K562 (cell line): ENCODE measurements at regions not wholly inside any gene's neighbourhood (a gene's known extent, or its start where the extent isn't known, plus 50 kb on each side); places are given as distances from the start of the nearest gene placed in this dataset.

Experiments
- ATAC-seq: fragments of 200-7000 bp; cut with Tn5 transposase; 3 replicates; pipeline ENCODE4 v1.9.1; 2020; ENCODE audit warnings: moderate library complexity
- BruUV-seq: library from RNA; stranded (reverse); fragments of 400-500 nt; replicated peaks from 2 replicates; lab custom pipeline; 2021; lab: Mats Ljungman, UMichigan
- CTCF ChIA-PET: fragments of 300-600 bp; formaldehyde crosslinking; extraction: SDS; loops from one replicate; lab custom pipeline; 2021; ENCODE audit warnings: low intra/inter-chr PET ratio; lab: Yijun Ruan, JAX
- POLR2A ChIA-PET: fragments of 300-600, 350-650 bp; sonication (Branson Sonifier 250); formaldehyde crosslinking; extraction: SDS; loops from one replicate; lab custom pipeline; 2021; ENCODE audit warnings: antibody characterized with exemption, inconsistent platforms; lab: Yijun Ruan, JAX
- DNase-seq, 4 experiments: peaks; one replicate each; pipeline versions ENCODE4 v3.0.0 to v3.0.0-alpha.2; 2011 to 2018; ENCODE audit warnings: low spot score in 3 of 4, mixed read lengths in 3 of 4; ENCODE audit errors: extremely low read depth in 1 of 4
- FAIRE-seq: peaks from 2 replicates; lab custom pipeline; 2011; peaks lifted over from hg19 to GRCh38; lab: Jason Lieb, UNC
- H2AFZ ChIP-seq: 2 replicates; pipeline ENCODE4 v1.6.0; 2011; ENCODE audit warnings: low read depth, low read length, control low read depth, inconsistent platforms
- H3K27ac ChIP-seq: fragments of 200-600 bp; 3 replicates; pipeline ENCODE4 v1.8.0; 2011; ENCODE audit warnings: low read depth, mild to moderate bottlenecking, control low read depth, inconsistent platforms, low read length, moderate library complexity, mixed read lengths; ENCODE audit errors: extremely low read depth
- H3K27me3 ChIP-seq, 2 experiments: fragments of 300-600 bp in 1 of 2; 2 replicates in 1 of 2; 3 replicates in 1 of 2; pipeline versions ENCODE4 v1.6.0 to v1.8.0; 2011; ENCODE audit warnings: inconsistent platforms in 2 of 2, low read length in 2 of 2, mild to moderate bottlenecking in 1 of 2, mixed read lengths in 1 of 2, moderate library complexity in 1 of 2; ENCODE audit not compliant: control insufficient read depth in 2 of 2, insufficient read depth in 2 of 2
- H3K36me3 ChIP-seq: fragments of 300-600 bp; 3 replicates; pipeline ENCODE4 v1.8.0; 2011; ENCODE audit warnings: mild to moderate bottlenecking, low read length, inconsistent platforms; ENCODE audit not compliant: control insufficient read depth, insufficient read depth
- H3K4me1 ChIP-seq, 2 experiments: fragments of 200-600 bp in 1 of 2; replicated peaks in 1 of 2; 2 replicates in 1 of 2; 3 replicates in 1 of 2; pipeline versions ENCODE4 v1.5.1 to v1.8.0; 2011; ENCODE audit warnings: inconsistent platforms in 2 of 2, low read length in 2 of 2, mild to moderate bottlenecking in 1 of 2, mixed read lengths in 1 of 2, moderate library complexity in 1 of 2; ENCODE audit not compliant: control insufficient read depth in 2 of 2, insufficient read depth in 2 of 2
- H3K4me2 ChIP-seq: 2 replicates; pipeline ENCODE4 v1.6.1; 2011; ENCODE audit warnings: low read length, control low read depth, inconsistent platforms, mixed read lengths; ENCODE audit not compliant: insufficient read depth
- H3K4me3 ChIP-seq: fragments of 200-600 bp; sonication (generic), shearing (Covaris generic); 2 replicates; pipeline ENCODE4 v1.5.1; 2016; ENCODE audit warnings: control low read depth, inconsistent platforms
- H3K79me2 ChIP-seq: fragments of 200-600 bp; 3 replicates; pipeline ENCODE4 v1.8.0; 2011; ENCODE audit warnings: low read length, inconsistent platforms; ENCODE audit not compliant: control insufficient read depth, insufficient read depth
- H3K9ac ChIP-seq, 2 experiments: 2 replicates each; pipeline versions ENCODE4 v1.6.0 to v1.6.1; 2011; ENCODE audit warnings: low read depth in 2 of 2, low read length in 2 of 2, control low read depth in 1 of 2, inconsistent platforms in 1 of 2, mild to moderate bottlenecking in 1 of 2, mixed read lengths in 1 of 2; ENCODE audit not compliant: insufficient read depth in 1 of 2
- H3K9me1 ChIP-seq: one replicate; pipeline ENCODE4 v1.6.0; 2011; ENCODE audit warnings: inconsistent platforms, mild to moderate bottlenecking, low read length, moderate library complexity; ENCODE audit not compliant: control insufficient read depth, insufficient read depth
- H3K9me3 ChIP-seq: replicated peaks from 2 replicates; pipeline ENCODE4 v1.5.1; 2011; ENCODE audit warnings: low read depth, low read length, inconsistent platforms; ENCODE audit not compliant: control insufficient read depth, insufficient read depth
- H4K20me1 ChIP-seq: replicated peaks from 2 replicates; pipeline ENCODE4 v1.6.1; 2011; ENCODE audit warnings: low read length, inconsistent platforms, mixed read lengths; ENCODE audit not compliant: control insufficient read depth, insufficient read depth
- AFF4 ChIP-seq: sonication (generic); formaldehyde crosslinking; IDR thresholded peaks from 2 replicates; pipeline ENCODE4 v1.8.0; 2023; ENCODE audit warnings: mild to moderate bottlenecking, missing genetic modification reagents
- ATF7 ChIP-seq: fragments of 450-650 bp; IDR thresholded peaks from 2 replicates; pipeline ENCODE4 v1.7.1; 2014; ENCODE audit warnings: mild to moderate bottlenecking, moderate library complexity
- BRD4 ChIP-seq: fragments of 200-600 bp; sonication (generic); IDR thresholded peaks from 2 replicates; pipeline ENCODE4 v1.6.1; 2017; ENCODE audit warnings: inconsistent platforms
- C11orf30 ChIP-seq: fragments of 450-650 bp; IDR thresholded peaks from 2 replicates; pipeline ENCODE4 v1.6.1; 2016; ENCODE audit warnings: low read depth, mild to moderate bottlenecking
- CTBP1 ChIP-seq: fragments of 450-650 bp; IDR thresholded peaks from 2 replicates; pipeline ENCODE4 v1.6.1; 2016; ENCODE audit warnings: borderline replicate concordance
- DNMT1 ChIP-seq: fragments of 450-650 bp; IDR thresholded peaks from 2 replicates; pipeline ENCODE4 v1.6.1; 2016; ENCODE audit warnings: antibody characterized with exemption, mild to moderate bottlenecking
- EHMT2 ChIP-seq: fragments of 450-650 bp; IDR thresholded peaks from 2 replicates; pipeline ENCODE4 v1.6.1; 2018; ENCODE audit warnings: antibody characterized with exemption
- KHSRP ChIP-seq: fragments of 450-650 bp; IDR thresholded peaks from 2 replicates; pipeline ENCODE4 v1.6.1; 2017
- MLLT1 ChIP-seq, 2 experiments: fragments of 450-650 bp; IDR thresholded peaks; 2 replicates each; pipeline ENCODE4 v1.6.1; 2016
- RBM25 ChIP-seq: fragments of 200-400 bp; formaldehyde crosslinking; IDR thresholded peaks from 2 replicates; pipeline ENCODE4 v1.6.1; 2018; ENCODE audit warnings: low read length, low read depth, moderate library complexity; ENCODE audit not compliant: severe bottlenecking
- SIRT6 ChIP-seq: IDR thresholded peaks from one replicate; pipeline ENCODE4 v1.6.1; 2012; ENCODE audit warnings: low read depth, mild to moderate bottlenecking, control low read depth, inconsistent platforms, low read length, moderate library complexity
- TEAD1 ChIP-seq, 2 experiments: fragments of 450-650 bp in 1 of 2; sonication (generic) in 1 of 2; formaldehyde crosslinking; IDR thresholded peaks; 2 replicates each; pipeline versions ENCODE4 v1.4.0 to v1.8.0; 2020 to 2022; ENCODE audit warnings: mild to moderate bottlenecking in 2 of 2, missing genetic modification reagents in 1 of 2
- TFAP4 ChIP-seq: sonication (generic); formaldehyde crosslinking; IDR thresholded peaks from 2 replicates; pipeline ENCODE4 v1.8.0; 2022; ENCODE audit warnings: missing genetic modification reagents, mild to moderate bottlenecking, moderate library complexity, borderline replicate concordance
- ZNF644 ChIP-seq: fragments of 200-800 bp; sonication (Bioruptor generic); IDR thresholded peaks from 2 replicates; pipeline ENCODE4 v1.6.1; 2016; ENCODE audit warnings: low read depth, missing genetic modification characterization, missing compliant biosample characterization
- ZNF79 ChIP-seq: fragments of 250-450 bp; sonication (Bioruptor Pico); IDR thresholded peaks from 2 replicates; pipeline ENCODE4 v1.4.0; 2020; ENCODE audit warnings: low read depth, mild to moderate bottlenecking, moderate library complexity
- WGBS: fragments of 100-300 bp; shearing (Covaris generic); methylation state at CpG from one replicate; pipeline ENCODE4 v1.1.6; 2016; ENCODE audit warnings: low coverage, mixed read lengths; ENCODE audit not compliant: insufficient coverage; ENCODE audit errors: missing lambda C conversion rate; 5-methylcytosine and 5-hydroxymethylcytosine counted together
- in situ Hi-C: fragments of 300-500 bp; cut with MboI; formaldehyde crosslinking; loops from 4 replicates; pipeline ENCODE4 v1.15.0; 2018; ENCODE audit warnings: inconsistent platforms, mixed read lengths
- intact Hi-C: fragments of 100-400 bp; cut with micrococcal nuclease; formaldehyde crosslinking; loops from 2 replicates; pipeline ENCODE4 v1.14.2; 2022
- TF ChIP-seq, protein P1 (sequence below), 2 experiments: fragments of 450-650 bp in 1 of 2; sonication (generic) in 1 of 2; formaldehyde crosslinking in 1 of 2; IDR thresholded peaks in 1 of 2; conservative IDR thresholded peaks in 1 of 2; 2 replicates each; pipeline versions ENCODE4 v1.6.1 to v1.8.1; 2016 to 2023; ENCODE audit warnings: mild to moderate bottlenecking in 2 of 2, moderate library complexity in 2 of 2, inconsistent platforms in 1 of 2, missing genetic modification reagents in 1 of 2

GRCh38 chr4:10200869-10201268 lies 84.3 kb upstream of the WDR1 start:
- Histone ChIP-seq H3K4me2 (peak overlapping the region; percentile 52), H3K4me3 (no peak overlapping the region), H2AFZ (peak overlapping the region; percentile 64), H3K27ac (peak overlapping the region; percentile 49), H3K9ac (peak overlapping the region in 1 of 2 experiments; percentile 36; a peak in 2 of 4 replicates), H3K36me3 (no peaks in the 10 kb centered on the region), H3K79me2 (no peaks in the 10 kb centered on the region), H4K20me1 (no peaks in the 10 kb centered on the region), H3K9me3 (no peaks in the 10 kb centered on the region), H3K4me1 (peaks cover 28 to 80% of the 10 kb centered on the region in 2 experiments), H3K9me1 (no peaks in the 10 kb centered on the region), H3K27me3 (no peaks in the 10 kb centered on the region)
- FAIRE-seq = peak; percentile 96
- intact Hi-C loops = loop anchor here (2.0 to 5.0 kb wide), 3 partner anchors 14 to 126 kb away; no protein-coding TSS in a partner anchor
- peak; percentile 73 to 89 (median 78) for DNase-seq
- ChIA-PET POLR2A (interaction anchor here (0.9 to 1.9 kb wide), 4 partner anchors 8 to 92 kb away, joined by 3 to 7 read pairs (median 3); no protein-coding TSS in a partner anchor), CTCF (no interaction called here)
- no TSS peak for BruUV-seq
- in situ Hi-C loops = no loop called here
- peak; percentile 93 for ATAC-seq
- 2% methylated on average over 3 of the region's 3 CpGs for WGBS
- TF ChIP-seq, protein P1, sequence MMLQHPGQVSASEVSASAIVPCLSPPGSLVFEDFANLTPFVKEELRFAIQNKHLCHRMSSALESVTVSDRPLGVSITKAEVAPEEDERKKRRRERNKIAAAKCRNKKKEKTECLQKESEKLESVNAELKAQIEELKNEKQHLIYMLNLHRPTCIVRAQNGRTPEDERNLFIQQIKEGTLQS (IDR thresholded peaks at IDR 0.05) = no peak
- TF ChIP-seq, protein P1 (CRISPR knock-in tag; conservative IDR thresholded peaks at IDR 0.05) = no peak
- TF ChIP-seq C11orf30 = peak; percentile 67
- no peak for TF ChIP-seq DNMT1
- TF ChIP-seq ATF7 = 0 out of 2 replicates have a peak, but pooled peaks have one; percentile 22
- TF ChIP-seq EHMT2 = peak; percentile 93
- TF ChIP-seq ZNF644 = peak; percentile 54; the same call in 1 of the 2 replicates
- TF ChIP-seq RBM25 = no peak
- peak; percentile 50; the same call in 1 of the 2 replicates for TF ChIP-seq TFAP4 (CRISPR knock-in tag)
- TF ChIP-seq ZNF79 (CRISPR knock-in tag) = no peak
- TF ChIP-seq BRD4 = no peak
- no peak for TF ChIP-seq SIRT6
- no peak for TF ChIP-seq AFF4 (CRISPR knock-in tag)
- 0 out of 4 replicates have a peak, but pooled peaks of 1 of the 2 experiments have one; percentile 13 for TF ChIP-seq TEAD1 (CRISPR knock-in tag; IDR thresholded peaks at IDR 0.05)
- peak; percentile 76; the same call in 1 of the 2 replicates for TF ChIP-seq CTBP1
- TF ChIP-seq MLLT1 (IDR thresholded peaks at IDR 0.05) = peak in 1 of 2 experiments; percentile 99; a peak in 2 of 4 replicates
- TF ChIP-seq KHSRP = no peak
